ENCODE measurements at regions not wholly inside any gene's neighbourhood (a gene's known extent, or its start where the extent isn't known, plus 50 kb on each side); places are given as distances from the start of the nearest gene placed in this dataset.

DNA sequence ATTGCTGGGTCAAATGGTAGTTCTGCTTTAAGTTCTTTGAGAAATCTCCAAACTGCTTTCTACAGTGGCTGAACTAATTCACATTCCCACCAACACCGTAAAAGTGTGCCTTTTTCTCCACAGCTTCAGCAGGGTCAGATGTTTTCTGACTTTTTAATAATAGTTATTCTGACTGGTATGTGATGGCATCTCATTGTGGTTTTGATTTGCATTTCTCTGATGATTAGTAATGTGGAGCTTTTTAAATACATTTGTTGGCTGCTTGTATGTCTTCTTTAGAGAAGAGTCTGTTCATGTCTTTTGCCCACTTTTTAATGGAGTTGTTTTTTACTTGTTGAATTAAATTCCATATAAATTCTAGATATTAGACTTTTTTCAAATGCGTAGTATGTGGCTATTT lies 257.5 kb upstream of the ANKRD50 start:
- Mint-ChIP-seq H3K27ac (ENCODE audit: unreplicated experiment) (no peak overlapping the region), H3K27me3 (ENCODE audit: unreplicated experiment) (no peaks in the 10 kb centered on the region), H3K36me3 (ENCODE audit: insufficient read depth, unreplicated experiment) (no peaks in the 10 kb centered on the region), H3K9me3 (ENCODE audit: low read depth, unreplicated experiment) (no peaks in the 10 kb centered on the region), H3K4me1 (ENCODE audit: low read depth, unreplicated experiment) (peaks cover 14% of the 10 kb centered on the region), H3K4me3 (ENCODE audit: low read depth, unreplicated experiment) (no peak overlapping the region)
- CTCF ChIA-PET = no interaction called here
- BruUV-seq (replicated peaks) = no TSS peak
- intact Hi-C loops (cut with micrococcal nuclease; ENCODE audit: unreplicated experiment) = no loop called here
- no peak for DNase-seq
- TF ChIP-seq, protein P1, sequence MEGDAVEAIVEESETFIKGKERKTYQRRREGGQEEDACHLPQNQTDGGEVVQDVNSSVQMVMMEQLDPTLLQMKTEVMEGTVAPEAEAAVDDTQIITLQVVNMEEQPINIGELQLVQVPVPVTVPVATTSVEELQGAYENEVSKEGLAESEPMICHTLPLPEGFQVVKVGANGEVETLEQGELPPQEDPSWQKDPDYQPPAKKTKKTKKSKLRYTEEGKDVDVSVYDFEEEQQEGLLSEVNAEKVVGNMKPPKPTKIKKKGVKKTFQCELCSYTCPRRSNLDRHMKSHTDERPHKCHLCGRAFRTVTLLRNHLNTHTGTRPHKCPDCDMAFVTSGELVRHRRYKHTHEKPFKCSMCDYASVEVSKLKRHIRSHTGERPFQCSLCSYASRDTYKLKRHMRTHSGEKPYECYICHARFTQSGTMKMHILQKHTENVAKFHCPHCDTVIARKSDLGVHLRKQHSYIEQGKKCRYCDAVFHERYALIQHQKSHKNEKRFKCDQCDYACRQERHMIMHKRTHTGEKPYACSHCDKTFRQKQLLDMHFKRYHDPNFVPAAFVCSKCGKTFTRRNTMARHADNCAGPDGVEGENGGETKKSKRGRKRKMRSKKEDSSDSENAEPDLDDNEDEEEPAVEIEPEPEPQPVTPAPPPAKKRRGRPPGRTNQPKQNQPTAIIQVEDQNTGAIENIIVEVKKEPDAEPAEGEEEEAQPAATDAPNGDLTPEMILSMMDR (IDR thresholded peaks at IDR 0.05; ENCODE audit: unreplicated experiment) = no peak

DNA sequence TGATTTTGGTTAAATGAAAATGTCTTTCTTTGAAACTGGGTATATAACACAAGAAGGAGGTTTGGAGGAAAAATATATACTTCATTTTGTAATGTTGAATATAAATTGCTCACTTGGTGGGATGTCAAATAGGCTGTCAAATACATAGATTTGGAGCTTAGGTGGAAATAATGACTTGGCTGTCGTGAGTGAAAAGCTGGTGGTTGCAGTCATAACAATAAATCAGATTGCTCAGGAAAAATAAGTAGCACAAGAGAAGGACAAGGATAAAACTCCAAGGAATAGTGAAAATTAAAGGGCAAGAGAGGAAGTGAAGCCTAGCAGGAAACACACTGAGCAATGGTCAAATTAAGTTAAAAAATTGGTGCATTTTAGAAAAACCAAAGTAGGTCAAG lies 253.0 kb upstream of the ANKRD50 start:
- TF ChIP-seq, protein P1 (IDR thresholded peaks at IDR 0.05; ENCODE audit: unreplicated experiment) = no peak
- peaks cover 3% of the 10 kb centered on the region for H3K9me3 Mint-ChIP-seq (ENCODE audit: low read depth, unreplicated experiment)
- BruUV-seq (replicated peaks) = no TSS peak
- intact Hi-C loops (cut with micrococcal nuclease; ENCODE audit: unreplicated experiment) = no loop called here
- no peak overlapping the region for H3K4me3 Mint-ChIP-seq (ENCODE audit: low read depth, unreplicated experiment)
- no peak for DNase-seq
- H3K36me3 Mint-ChIP-seq (ENCODE audit: insufficient read depth, unreplicated experiment) = no peaks in the 10 kb centered on the region
- CTCF ChIA-PET = no interaction called here
- no peak overlapping the region for H3K27ac Mint-ChIP-seq (ENCODE audit: unreplicated experiment)
- no peaks in the 10 kb centered on the region for H3K27me3 Mint-ChIP-seq (ENCODE audit: unreplicated experiment)
- no peaks in the 10 kb centered on the region for H3K4me1 Mint-ChIP-seq (ENCODE audit: low read depth, unreplicated experiment)

DNA sequence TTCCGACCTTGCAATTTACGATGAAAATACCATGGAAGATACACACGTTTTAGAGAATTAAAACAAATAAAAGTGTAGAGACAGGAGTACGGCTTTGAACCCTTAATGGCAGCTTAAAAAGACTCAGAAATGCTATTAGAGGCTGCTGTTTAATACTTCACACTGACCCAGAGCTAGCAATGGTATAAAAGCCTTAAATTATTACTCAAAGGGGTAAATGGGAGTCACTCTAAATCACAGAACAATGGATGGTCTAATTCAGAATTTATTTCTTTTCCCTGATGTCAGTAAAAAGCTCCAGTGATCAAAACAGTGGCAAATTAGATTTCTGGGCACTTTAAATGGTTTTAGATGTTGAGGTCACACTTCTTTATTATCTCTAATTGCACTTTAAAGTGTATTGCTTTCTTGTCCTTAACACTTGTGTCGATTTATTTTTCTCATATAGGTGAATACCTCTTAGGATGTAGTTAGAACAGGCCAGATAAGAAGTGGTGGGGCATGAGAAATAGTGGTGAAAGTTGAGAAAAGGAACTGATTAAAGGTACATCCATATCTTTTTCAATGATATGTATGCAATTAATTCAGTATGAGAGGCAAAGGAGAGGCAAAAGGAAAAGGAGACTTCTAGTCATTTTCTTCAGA lies 252.4 kb upstream of the ANKRD50 start:
- no peaks in the 10 kb centered on the region for H3K36me3 Mint-ChIP-seq (ENCODE audit: insufficient read depth, unreplicated experiment)
- no TSS peak for BruUV-seq (replicated peaks)
- intact Hi-C loops (cut with micrococcal nuclease; ENCODE audit: unreplicated experiment) = no loop called here
- no peak overlapping the region for H3K4me3 Mint-ChIP-seq (ENCODE audit: low read depth, unreplicated experiment)
- no peaks in the 10 kb centered on the region for H3K4me1 Mint-ChIP-seq (ENCODE audit: low read depth, unreplicated experiment)
- H3K27me3 Mint-ChIP-seq (ENCODE audit: unreplicated experiment) = no peaks in the 10 kb centered on the region
- DNase-seq = no peak
- H3K27ac Mint-ChIP-seq (ENCODE audit: unreplicated experiment) = no peak overlapping the region
- CTCF ChIA-PET = no interaction called here
- TF ChIP-seq, protein P1 (IDR thresholded peaks at IDR 0.05; ENCODE audit: unreplicated experiment) = no peak
- peaks cover 3% of the 10 kb centered on the region for H3K9me3 Mint-ChIP-seq (ENCODE audit: low read depth, unreplicated experiment)

DNA sequence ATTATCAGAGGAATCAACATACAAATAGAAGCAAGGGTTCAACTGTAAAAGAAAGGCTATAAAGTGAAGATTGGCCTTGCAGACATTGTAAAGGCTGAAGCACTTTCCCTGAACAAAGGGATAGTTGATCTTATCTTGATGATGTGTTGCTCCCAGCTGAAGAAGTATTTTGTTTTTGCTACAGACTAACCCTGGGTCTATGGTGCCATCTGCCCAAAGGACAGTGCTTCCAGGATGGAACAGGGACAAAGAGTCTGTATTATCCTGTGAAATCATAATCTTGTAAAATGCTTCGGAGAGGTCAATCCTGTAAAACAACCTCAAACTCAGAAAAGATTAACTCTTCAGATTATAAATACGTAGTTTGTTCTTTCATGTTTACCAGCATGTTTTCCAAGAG lies 251.7 kb upstream of the ANKRD50 start:
- H3K36me3 Mint-ChIP-seq (ENCODE audit: insufficient read depth, unreplicated experiment) = no peaks in the 10 kb centered on the region
- peaks cover 3% of the 10 kb centered on the region for H3K9me3 Mint-ChIP-seq (ENCODE audit: low read depth, unreplicated experiment)

More for the DNA sequence above, 251.7 kb upstream of the ANKRD50 start:
- no peak for DNase-seq
- Mint-ChIP-seq H3K27me3 (ENCODE audit: unreplicated experiment) (no peaks in the 10 kb centered on the region), H3K4me3 (ENCODE audit: low read depth, unreplicated experiment) (no peak overlapping the region), H3K27ac (ENCODE audit: unreplicated experiment) (no peak overlapping the region), H3K4me1 (ENCODE audit: low read depth, unreplicated experiment) (no peaks in the 10 kb centered on the region)
- intact Hi-C loops (cut with micrococcal nuclease; ENCODE audit: unreplicated experiment) = no loop called here
- CTCF ChIA-PET = no interaction called here
- no TSS peak for BruUV-seq (replicated peaks)
- TF ChIP-seq, protein P1 (IDR thresholded peaks at IDR 0.05; ENCODE audit: unreplicated experiment) = no peak

All from Calu3 (cell line).